NB4 (cell line): ENCODE measurements at regions not wholly inside any gene's neighbourhood (a gene's known extent, or its start where the extent isn't known, plus 50 kb on each side); places are given as distances from the start of the nearest gene placed in this dataset.

ENCODE experiments used
- DNase-seq: peaks from one replicate; pipeline ENCODE4 v3.0.0; 2010; ENCODE audit warnings: low read depth
- H3K4me3 ChIP-seq: one replicate; pipeline ENCODE4 v1.5.1; 2011; ENCODE audit warnings: mild to moderate bottlenecking, low read depth, low read length, moderate library complexity
- CTCF ChIP-seq: IDR thresholded peaks from one replicate; pipeline ENCODE4 v1.5.1; 2012; ENCODE audit warnings: low read depth, low read length
- MAX ChIP-seq: IDR thresholded peaks from 2 replicates; pipeline ENCODE4 v1.6.1; 2011; ENCODE audit warnings: low read depth, low read length
- MYC ChIP-seq: IDR thresholded peaks from 2 replicates; pipeline ENCODE4 v1.6.1; 2011; ENCODE audit warnings: low read depth, low read length
- POLR2A ChIP-seq: IDR thresholded peaks from 2 replicates; pipeline ENCODE4 v1.6.1; 2011; ENCODE audit warnings: mild to moderate bottlenecking; ENCODE audit not compliant: insufficient read length; ENCODE audit errors: extremely low read depth

DNA sequence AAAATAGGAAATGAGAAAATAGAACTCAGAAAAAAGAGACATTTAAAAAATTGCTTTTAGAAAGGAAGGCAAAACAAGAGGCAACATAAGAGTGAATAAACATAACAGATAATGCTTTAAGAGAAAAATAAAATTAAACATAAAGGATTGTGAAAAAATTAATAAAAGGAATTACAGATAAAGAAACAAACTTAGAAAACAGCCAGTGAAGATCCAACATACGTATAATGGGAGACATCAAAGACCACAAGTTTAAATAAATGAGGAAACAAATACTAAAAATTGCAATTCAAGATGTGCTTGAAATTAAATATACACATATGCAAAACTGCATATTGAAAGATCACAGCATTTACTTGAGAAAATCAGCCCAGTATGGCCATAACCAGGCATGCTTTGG, 448.9 kb downstream of the NBAS start:
- no peak overlapping the region for H3K4me3 ChIP-seq
- DNase-seq = peak; percentile 55

DNA sequence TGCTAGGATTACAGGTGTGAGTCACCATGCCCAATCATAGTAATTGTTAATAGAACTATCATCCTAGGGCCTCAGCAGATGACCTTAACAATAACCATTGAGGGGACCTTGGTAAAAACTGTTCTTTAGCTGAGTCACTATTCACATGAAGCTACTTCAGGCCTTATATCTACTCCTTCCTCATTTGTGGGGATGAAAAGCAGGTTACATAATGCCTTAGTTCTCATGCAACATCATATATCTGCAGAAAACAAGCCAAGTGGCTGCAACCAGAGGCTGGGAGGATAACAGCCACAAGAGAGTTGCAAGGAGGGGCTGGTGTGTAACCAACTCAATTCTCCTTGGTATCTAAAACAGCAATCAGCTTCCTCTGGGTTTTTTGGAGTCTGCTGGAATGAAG, 445.4 kb downstream of the NBAS start:
- no peak for TF ChIP-seq MAX
- TF ChIP-seq CTCF = no peak
- TF ChIP-seq POLR2A = no peak
- TF ChIP-seq MYC = no peak
- peak; percentile 97 for DNase-seq
- H3K4me3 ChIP-seq = no peak overlapping the region

More for the DNA sequence above, 448.9 kb downstream of the NBAS start:
- TF ChIP-seq POLR2A (no peak), MYC (no peak), MAX (no peak), CTCF (no peak)

DNA sequence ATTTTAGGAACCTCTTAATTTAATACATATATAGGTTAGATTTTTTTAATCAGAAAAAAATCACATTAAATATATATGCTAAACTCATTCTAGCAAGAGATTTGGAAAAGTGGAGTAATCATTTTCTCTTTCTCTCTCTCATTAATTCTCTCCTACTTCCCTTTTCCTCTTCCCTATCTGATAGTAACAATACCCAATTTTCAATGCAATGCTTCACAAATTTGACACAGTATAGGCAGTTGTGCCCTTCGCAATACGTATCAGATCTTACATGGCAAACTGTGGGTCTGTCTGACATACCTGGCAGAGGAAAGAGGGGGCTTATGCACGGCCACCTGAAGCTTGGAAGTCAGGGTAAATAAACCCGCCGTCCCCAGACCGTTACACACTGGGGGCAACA, 444.3 kb downstream of the NBAS start:
- no peak for TF ChIP-seq MYC
- no peak for TF ChIP-seq POLR2A
- no peak for TF ChIP-seq CTCF
- TF ChIP-seq MAX = no peak
- H3K4me3 ChIP-seq = no peak overlapping the region
- DNase-seq = peak; percentile 42
